Stimulated activated CD4-positive, alpha-beta T cell treated with anti-CD3 and anti-CD28 coated beads, Interleukin-15, amount 100 ng/mL, for 24 hours (primary cell): ENCODE measurements at regions not wholly inside any gene's neighbourhood (a gene's known extent, or its start where the extent isn't known, plus 50 kb on each side); places are given as distances from the start of the nearest gene placed in this dataset.

Experiments used
- DNase-seq: peaks from one replicate; pipeline ENCODE4 v3.0.0-alpha.2; 2020

GRCh38 chr10:33579996-33580395, 245.5 kb upstream of the NRP1 start:
- no peak for DNase-seq

GRCh38 chr10:33573606-33574005, 239.1 kb upstream of the NRP1 start:
- DNase-seq, result no peak

DNA sequence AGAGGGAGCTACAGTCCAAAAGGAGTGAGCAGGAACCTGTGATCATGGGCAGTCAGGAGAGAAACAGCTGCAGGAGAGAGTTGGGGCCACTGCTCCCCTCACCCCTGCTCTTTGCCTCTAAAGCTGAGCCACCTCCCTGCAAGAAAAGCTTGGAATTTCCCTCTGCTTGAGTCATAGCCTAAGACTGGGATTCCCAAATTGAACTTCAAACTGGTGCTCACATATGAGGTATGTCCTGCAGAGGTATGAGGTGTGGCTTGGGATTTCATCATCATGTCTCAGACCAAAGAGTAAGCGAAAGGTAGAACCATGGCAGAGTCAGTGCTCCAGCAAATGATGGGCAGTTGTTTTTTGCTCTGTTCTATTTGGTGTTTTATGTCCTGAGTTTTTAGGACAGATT, 237.1 kb upstream of the NRP1 start:
- DNase-seq, result no peak

GRCh38 chr10:33570495-33570894, 236.0 kb upstream of the NRP1 start:
- DNase-seq, result no peak

GRCh38 chr10:33569702-33570101, 235.2 kb upstream of the NRP1 start:
- DNase-seq, result no peak

DNA sequence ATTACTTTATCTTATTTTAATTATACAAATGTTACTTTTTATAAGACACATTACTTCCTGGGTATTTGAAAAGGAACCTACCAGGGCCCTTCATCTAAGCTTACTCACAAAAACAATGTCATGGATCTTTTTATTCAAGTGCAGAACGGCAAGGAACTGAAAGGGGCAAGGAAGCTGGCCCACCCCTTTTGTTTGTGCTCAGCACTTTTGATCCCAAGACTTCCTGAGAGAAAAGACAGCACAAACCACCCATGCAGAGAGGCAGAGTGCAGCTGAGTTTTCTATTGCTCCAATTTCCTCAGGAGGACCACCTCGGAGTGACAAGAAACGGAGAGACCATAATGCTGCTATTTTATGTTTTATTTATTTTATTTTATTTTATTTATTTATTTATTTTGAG, 232.0 kb upstream of the NRP1 start:
- DNase-seq, result no peak

- no peak for DNase-seq
Measured at GRCh38 chr10:33566001-33566400, 231.5 kb upstream of the NRP1 start.

DNA sequence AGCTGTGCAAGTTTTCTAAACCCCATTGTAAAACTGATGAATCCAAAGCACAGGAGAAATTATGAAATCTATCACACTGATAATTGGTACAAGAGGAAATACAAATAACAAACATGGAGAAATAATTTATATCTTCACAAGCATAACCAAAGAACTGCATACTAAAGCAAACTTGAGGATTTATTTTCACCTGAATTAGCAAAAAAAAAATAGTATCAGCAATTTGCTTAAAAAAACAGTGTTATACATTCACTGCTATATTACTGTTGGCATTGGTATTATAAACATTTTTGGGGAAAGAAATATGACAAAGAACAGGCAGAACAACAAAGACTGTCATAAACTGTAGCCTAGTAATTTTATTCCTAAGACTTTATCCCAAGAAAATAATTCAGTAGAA, 230.8 kb upstream of the NRP1 start:
- DNase-seq, result no peak

- peak; percentile 8 for DNase-seq
Measured at GRCh38 chr10:33559105-33559504, 224.6 kb upstream of the NRP1 start.

- DNase-seq, result no peak
Measured at GRCh38 chr10:33557313-33557712, 222.8 kb upstream of the NRP1 start.

- DNase-seq, result no peak
Measured at GRCh38 chr10:33556620-33557019, 222.2 kb upstream of the NRP1 start.

GRCh38 chr10:33556103-33556502, 221.6 kb upstream of the NRP1 start:
- DNase-seq, result no peak

GRCh38 chr10:33553748-33554571, 219.5 kb upstream of the NRP1 start:
- no peak for DNase-seq

GRCh38 chr10:33552290-33552689, 217.8 kb upstream of the NRP1 start:
- no peak for DNase-seq

DNA sequence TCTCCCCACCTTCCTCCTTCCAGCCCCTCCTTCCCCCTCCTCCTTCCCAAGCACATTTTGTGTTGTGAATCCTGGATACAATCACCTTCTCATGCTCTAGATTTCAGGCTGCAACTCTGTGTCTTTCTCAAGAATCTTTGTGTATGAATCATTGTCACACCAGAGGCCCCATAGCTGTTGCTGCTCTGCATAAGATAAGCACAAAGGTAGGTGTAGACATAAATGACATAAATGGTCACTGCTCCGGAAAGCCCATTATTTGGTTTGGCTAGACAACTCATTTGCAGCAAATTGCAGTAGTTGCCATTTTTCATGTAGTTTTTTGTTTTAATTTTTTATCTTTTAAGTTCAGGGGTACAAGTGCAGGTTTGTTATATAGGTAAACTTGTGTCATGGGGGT, 216.3 kb upstream of the NRP1 start:
- DNase-seq, result no peak

DNA sequence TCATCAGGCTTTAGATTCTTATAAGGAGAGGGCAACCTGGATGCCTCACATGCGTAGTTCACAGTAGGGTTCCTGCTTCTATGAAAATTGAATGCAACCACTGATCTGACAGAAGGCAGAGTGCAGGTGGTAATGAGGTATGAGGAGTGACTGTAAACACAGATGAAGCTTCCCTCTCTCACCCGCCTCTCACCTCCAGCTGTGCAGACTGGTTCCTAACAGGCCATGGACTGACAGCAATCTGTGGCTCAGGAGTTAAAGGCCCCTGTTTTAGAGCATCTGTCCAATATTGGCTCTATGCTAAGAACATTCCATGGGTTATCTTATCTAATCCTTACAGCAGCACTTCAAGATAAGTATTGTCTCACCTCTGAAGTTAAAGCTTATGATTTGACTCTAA, 213.5 kb upstream of the NRP1 start:
- DNase-seq, result no peak

- DNase-seq, result no peak
Measured at GRCh38 chr10:33546031-33546430, 211.6 kb upstream of the NRP1 start.

DNA sequence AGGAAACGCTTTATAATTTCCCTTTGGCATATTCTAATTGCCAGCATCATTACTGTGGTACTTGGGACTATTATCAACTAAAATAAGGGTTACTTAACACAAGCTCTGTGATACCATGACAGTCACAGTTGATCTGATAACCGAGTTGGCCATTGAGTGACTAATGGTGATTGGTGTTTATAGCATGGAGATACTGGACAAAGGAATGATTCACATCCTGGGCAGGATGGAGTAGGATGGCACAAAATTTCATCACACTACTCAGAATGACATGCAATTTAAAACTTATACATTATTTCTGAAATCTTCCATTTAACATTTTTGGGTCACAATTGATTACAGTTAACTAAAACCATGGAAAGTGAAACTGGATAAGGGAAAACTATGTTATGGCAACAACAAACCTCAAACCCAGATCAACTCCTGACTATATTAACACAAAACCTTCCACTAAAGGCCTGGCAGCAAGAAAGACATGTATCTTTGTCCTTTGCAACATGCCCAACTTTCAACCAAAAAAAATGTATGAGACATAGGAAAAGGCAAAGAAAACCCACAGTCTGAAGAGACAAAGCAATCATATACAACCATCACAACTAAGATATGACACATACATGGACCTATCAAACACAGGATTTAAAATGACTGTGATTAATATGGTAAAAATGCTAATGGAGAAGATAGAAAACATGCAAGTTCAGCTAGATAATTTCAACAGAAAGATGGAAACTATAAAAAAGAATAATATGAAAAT, 208.5 kb upstream of the NRP1 start:
- DNase-seq, result no peak

GRCh38 chr10:33539116-33539515, 204.6 kb upstream of the NRP1 start:
- DNase-seq, result no peak

DNA sequence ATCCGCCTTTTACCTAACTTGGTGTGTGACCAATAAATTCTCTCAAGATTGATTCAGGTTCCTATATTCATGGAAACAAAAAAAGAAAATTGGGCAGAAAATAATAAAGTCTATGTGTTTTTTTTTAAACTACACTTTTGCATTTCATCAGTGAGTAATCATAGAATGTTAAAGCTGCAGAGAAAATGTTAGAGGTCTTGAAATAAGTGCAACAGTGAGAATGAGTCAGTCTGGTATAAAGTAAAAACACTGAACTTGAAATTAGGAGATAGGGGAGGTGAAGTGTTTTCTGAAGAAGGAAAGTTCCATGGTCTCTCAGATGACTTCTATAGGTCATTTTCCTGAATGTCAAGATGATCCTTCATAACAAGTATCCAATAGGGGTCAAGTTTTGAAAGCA, 202.6 kb upstream of the NRP1 start:
- no peak for DNase-seq

GRCh38 chr10:33536508-33536907, 202.0 kb upstream of the NRP1 start:
- no peak for DNase-seq

GRCh38 chr10:33535866-33536265, 201.4 kb upstream of the NRP1 start:
- no peak for DNase-seq

DNA sequence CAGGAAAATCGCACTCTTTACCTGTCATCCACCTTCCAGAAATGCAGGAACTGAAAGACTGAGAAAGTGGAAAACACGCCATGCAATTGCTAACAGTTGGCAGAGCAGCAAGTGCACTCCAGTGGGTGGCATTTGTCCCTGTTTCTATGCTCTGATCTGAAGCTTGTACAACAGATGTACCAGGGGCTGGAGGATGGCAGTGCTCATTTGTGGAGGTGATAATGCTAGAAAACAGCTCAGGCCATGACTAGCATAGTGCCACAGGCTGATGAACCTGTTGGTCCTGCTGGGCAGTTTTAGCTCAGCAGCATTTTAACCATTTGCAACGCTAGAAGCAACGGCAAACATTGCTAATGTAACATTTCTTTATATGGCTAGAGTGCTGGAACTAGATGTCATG, 199.9 kb upstream of the NRP1 start:
- DNase-seq, result no peak

- DNase-seq, result no peak
Measured at GRCh38 chr10:33533612-33534011, 199.1 kb upstream of the NRP1 start.

DNA sequence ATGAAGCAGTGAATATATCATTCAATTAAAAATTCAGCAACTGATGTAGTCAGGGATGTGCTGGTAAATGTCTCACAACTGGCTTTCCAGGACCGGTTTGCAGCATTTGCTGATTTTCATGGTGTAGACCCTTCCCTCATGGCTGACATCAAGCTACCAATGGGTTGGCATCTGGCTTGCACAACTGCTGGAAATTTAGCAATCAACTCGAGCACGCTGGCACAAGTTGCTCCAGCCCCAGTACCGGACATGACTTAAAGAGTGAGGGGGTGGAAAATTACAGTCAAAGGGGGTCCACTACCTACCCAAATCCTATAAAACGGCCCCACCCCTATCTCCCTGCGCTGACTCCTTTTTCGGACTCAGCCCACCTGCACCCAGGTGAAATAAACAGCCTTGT, 198.4 kb upstream of the NRP1 start:
- DNase-seq, result no peak
